ENCODE measurements at regions not wholly inside any gene's neighbourhood (a gene's known extent, or its start where the extent isn't known, plus 50 kb on each side); places are given as distances from the start of the nearest gene placed in this dataset.

GRCh38 chr12:30164382-30165318 is 380.9 kb upstream of the TMTC1 start:
- TF ChIP-seq TAF1 (IDR thresholded peaks at IDR 0.05; ENCODE audit: low read depth, low read length), result no peak
- TF ChIP-seq POLR2A (IDR thresholded peaks at IDR 0.05; ENCODE audit: low read depth, low read length), result no peak

Measured in GM12891 (cell line).